Adrenal gland (tissue), 9 donors: ENCODE measurements at regions not wholly inside any gene's neighbourhood (a gene's known extent, or its start where the extent isn't known, plus 50 kb on each side); places are given as distances from the start of the nearest gene placed in this dataset.
A peak's percentile ranks its signal among the peaks of the same experiment; 100 is the strongest.
"Not testable (repeated sequence)": the region's sequence is repeated elsewhere in the genome, so short reads cannot be mapped to it uniquely, and the experiment has no call there.

Experiments
- DNase-seq, 7 donors: peaks; one replicate each; pipeline ENCODE4 v3.0.0-alpha.2; 2019 to 2020
- H3K27ac ChIP-seq, 5 donors: fragments of 200-600 bp; sonication (generic) in 4 of 5; 1 replicate in 3 of 5; 2 replicates in 2 of 5; pipeline versions ENCODE4 v1.5.1 to v1.8.0; 2016 to 2020; ENCODE audit warnings: mild to moderate bottlenecking in 1 of 5
- H3K27me3 ChIP-seq: fragments of 200-600 bp; 2 replicates; pipeline ENCODE4 v1.8.0; 2021
- H3K36me3 ChIP-seq, 2 donors: fragments of 200-600 bp; replicated peaks in 1 of 2; 1 replicate in 1 of 2; 2 replicates in 1 of 2; pipeline versions ENCODE4 v1.5.1 to v1.8.0; 2018 to 2022
- H3K4me1 ChIP-seq, 2 donors: fragments of 200-600 bp; replicated peaks in 1 of 2; 1 replicate in 1 of 2; 2 replicates in 1 of 2; pipeline versions ENCODE4 v1.5.1 to v1.8.0; 2018 to 2021
- H3K4me3 ChIP-seq, 4 donors: fragments of 200-600 bp; sonication (generic) in 3 of 4; one replicate each; pipeline ENCODE4 v1.5.1; 2016 to 2018
- H3K9me3 ChIP-seq, 3 donors: fragments of 200-600 bp; sonication (generic) in 1 of 3; replicated peaks in 1 of 3; 1 replicate in 2 of 3; 2 replicates in 1 of 3; pipeline versions ENCODE4 v1.5.1 to v1.8.0; 2016 to 2021
- POLR2A ChIP-seq, 2 donors: fragments of 450-650 bp; IDR thresholded peaks; one replicate each; pipeline ENCODE4 v1.6.1; 2017; ENCODE audit warnings: antibody characterized with exemption in 2 of 2, mild to moderate bottlenecking in 2 of 2, moderate library complexity in 1 of 2
- WGBS, 4 donors: extraction: QIAGEN DNeasy Blood & Tissue Kit in 2 of 4; methylation state at CpG; one replicate each; pipeline versions ENCODE4 v1.1.5 to v1.1.7; 2013 to 2017; 5-methylcytosine and 5-hydroxymethylcytosine counted together
- intact Hi-C, 2 donors: fragments of 100-400 bp; cut with DNase I; formaldehyde crosslinking; loops; one replicate each; pipeline versions ENCODE4 v1.14.1 to v1.15.0; 2022 to 2023
- TF ChIP-seq, protein P1 (sequence below), 6 experiments: fragments of 450-650 bp in 4 of 6; fragments of 200-600 bp in 2 of 6; sonication (generic) in 1 of 6; IDR thresholded peaks; 1 replicate in 5 of 6; 2 replicates in 1 of 6; pipeline versions ENCODE4 v1.5.1 to v1.8.0; 2016 to 2021; ENCODE audit warnings: antibody characterized with exemption in 6 of 6, mild to moderate bottlenecking in 2 of 6, moderate library complexity in 1 of 6
- donor health status: healthy with polysubstance abuse.
- donor health status: Bipolar disorder and iron deficiency.
- donor health status: DM: yes; HTN: yes; CAD: no.
- donor health status: DM: no; HTN: no; CAD: no.
- donor health status: DM: no; HTN: no; CAD: no.

DNA sequence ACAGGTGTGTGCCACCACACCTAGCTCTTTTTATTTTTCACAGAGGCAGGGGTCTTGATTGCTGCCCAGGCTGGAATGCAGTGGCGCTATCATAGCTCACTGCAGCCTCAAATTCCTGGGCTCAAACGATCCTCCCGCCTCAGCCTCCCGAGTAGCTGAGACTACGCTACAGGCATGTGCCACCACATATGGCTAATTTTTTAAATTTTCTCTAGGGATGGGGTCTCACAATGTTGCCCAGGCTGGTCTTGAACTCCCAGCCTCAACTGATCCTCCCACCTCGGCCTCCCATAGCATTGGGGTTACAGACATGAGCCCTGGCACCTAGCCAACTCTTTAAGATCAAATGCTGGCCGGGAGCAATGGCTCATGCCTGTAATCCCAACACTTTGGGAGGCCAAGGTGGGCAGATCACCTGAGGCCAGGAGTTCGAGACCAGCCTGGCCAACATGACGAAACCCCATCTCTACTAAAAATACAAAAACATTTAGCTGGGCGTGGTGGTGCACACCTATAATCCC is 50.6 kb upstream of the MYL10 start:
- peaks cover 0 to 16% of the 10 kb centered on the region in 2 donors for H3K4me1 ChIP-seq
- not testable (repeated sequence) for DNase-seq, H3K9me3 ChIP-seq, H3K27me3 ChIP-seq, H3K4me3 ChIP-seq, H3K36me3 ChIP-seq, H3K27ac ChIP-seq
- intact Hi-C loops, result loop anchor here (5.0 to 10.0 kb wide), 4 partner anchors 75 to 595 kb away; no protein-coding TSS in a partner anchor
- 89 to 98% (median 93%) methylated on average over 9 to 10 of the region's 10 CpGs for WGBS, 4 donors

DNA sequence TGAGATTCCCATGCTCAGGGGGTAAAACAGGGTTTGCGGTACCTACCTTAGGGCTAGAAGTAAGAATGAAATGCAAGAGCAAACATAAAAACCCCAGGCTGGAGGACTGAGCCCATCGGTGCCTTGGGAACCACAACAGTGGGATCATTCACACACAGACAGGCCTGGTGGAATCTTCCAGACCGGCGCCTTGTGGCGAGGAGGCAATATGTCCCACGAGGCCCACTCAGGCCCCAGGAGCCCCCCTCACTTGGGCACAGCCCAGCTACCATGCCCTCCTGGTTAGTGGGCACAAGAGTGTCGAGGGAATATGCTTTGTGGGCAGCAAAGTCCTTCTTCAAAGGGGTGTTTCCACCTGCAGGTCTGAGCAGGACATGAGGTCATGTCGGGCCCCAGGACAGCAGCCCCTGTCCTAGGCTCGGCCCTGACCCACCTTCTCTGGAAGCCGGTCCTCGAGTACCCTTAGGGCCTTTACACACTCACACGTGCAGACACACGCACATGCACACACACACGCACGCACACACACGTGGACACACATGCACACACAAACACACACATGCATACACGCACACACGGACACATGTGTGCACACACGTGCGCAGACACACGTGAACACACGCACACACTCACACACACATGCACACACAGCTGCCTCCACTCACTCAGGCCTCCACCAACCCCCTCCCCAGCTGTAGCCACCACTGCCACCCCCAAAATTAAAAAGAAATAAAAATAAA is 51.5 kb upstream of the MYL10 start:
- no peaks in the 10 kb centered on the region for H3K36me3 ChIP-seq
- TF ChIP-seq POLR2A (IDR thresholded peaks at IDR 0.05), result no peak
- TF ChIP-seq, protein P1, sequence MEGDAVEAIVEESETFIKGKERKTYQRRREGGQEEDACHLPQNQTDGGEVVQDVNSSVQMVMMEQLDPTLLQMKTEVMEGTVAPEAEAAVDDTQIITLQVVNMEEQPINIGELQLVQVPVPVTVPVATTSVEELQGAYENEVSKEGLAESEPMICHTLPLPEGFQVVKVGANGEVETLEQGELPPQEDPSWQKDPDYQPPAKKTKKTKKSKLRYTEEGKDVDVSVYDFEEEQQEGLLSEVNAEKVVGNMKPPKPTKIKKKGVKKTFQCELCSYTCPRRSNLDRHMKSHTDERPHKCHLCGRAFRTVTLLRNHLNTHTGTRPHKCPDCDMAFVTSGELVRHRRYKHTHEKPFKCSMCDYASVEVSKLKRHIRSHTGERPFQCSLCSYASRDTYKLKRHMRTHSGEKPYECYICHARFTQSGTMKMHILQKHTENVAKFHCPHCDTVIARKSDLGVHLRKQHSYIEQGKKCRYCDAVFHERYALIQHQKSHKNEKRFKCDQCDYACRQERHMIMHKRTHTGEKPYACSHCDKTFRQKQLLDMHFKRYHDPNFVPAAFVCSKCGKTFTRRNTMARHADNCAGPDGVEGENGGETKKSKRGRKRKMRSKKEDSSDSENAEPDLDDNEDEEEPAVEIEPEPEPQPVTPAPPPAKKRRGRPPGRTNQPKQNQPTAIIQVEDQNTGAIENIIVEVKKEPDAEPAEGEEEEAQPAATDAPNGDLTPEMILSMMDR (IDR thresholded peaks at IDR 0.05), result no peak
- H3K9me3 ChIP-seq, result no peaks in the 10 kb centered on the region
- WGBS, 4 donors, result 66 to 72% (median 69%) methylated on average over 18 to 22 of the region's 22 CpGs
- peaks cover 0 to 16% of the 10 kb centered on the region in 2 donors for H3K4me1 ChIP-seq
- H3K27me3 ChIP-seq, result no peaks in the 10 kb centered on the region
- H3K4me3 ChIP-seq, result no peak overlapping the region
- peak overlapping the region in 2 of 5 donors; percentile 63 to 67 for H3K27ac ChIP-seq
- intact Hi-C loops, result loop anchor here (5.0 to 10.0 kb wide), 4 partner anchors 76 to 594 kb away; no protein-coding TSS in a partner anchor
- DNase-seq, result no peak

DNA sequence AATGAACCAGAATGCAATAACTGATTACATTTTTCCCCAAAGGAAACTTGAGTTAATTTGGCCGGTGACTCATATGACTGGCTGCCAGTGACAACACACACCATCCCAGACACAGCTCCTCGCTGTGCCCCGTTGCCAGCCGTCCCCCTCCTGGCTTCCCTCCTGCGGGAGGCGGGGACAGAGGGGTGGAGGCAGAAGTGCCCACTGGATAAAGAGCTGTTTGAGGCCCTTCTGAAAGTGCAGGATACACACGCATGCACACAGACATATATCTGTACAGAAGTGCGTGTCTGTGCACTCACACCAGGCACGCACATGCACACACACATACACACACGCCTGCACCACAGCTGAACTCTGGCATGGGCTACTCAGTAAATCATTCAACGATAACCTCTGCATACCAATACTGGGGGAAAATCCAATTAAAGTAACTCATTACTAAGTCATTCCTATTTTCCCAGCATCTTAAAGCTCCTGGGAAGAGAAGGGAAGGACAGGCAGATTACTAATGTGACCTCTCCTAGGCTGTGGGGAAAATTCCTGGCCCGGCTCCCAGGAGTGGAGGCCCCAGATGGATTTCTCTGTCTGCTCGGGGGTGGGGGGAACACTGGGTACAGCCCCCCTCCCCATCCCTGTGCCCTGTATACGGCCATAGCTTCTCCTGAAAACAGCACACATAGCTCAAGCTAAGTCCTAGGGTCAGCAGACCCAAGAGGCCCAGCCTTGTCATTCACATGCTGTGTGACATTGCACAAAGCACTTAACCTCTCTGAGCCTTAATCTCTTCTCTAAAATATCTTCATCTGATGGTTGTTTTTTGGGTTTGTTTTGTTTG is 52.3 kb upstream of the MYL10 start:
- Histone ChIP-seq H3K36me3 (no peaks in the 10 kb centered on the region), H3K27ac (peak overlapping the region in 3 of 5 donors; percentile 37 to 67 (median 63)), H3K27me3 (no peaks in the 10 kb centered on the region), H3K4me1 (peaks cover 0 to 16% of the 10 kb centered on the region in 2 donors), H3K9me3 (no peaks in the 10 kb centered on the region), H3K4me3 (no peak overlapping the region)
- 15 to 22% (median 18%) methylated on average over 8 to 14 of the region's 14 CpGs for WGBS, 4 donors
- TF ChIP-seq POLR2A (IDR thresholded peaks at IDR 0.05), result no peak
- TF ChIP-seq, protein P1 (IDR thresholded peaks at IDR 0.05), result no peak
- DNase-seq, result peak; percentile 81 to 92 (median 89)
- intact Hi-C loops, result loop anchor here (5.0 to 10.0 kb wide), 4 partner anchors 77 to 593 kb away; no protein-coding TSS in a partner anchor

DNA sequence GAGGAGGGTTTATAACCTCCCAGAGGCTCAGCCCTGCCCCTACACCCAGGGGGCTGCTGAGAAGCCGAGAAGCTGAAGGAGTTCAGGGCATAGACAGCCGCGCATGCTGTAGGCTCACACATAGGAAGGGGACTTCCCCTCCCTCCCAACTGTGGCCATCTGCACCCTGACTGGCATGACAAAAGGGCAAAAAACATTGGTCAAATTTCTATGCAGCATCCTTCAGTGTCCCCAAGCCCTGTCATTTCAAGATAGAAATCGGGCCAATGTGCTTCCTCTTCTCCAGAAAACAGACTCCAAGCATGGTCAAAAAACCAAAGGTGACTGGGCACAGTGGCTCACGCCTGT is 55.9 kb upstream of the MYL10 start:
- Histone ChIP-seq H3K27me3 (no peaks in the 10 kb centered on the region), H3K36me3 (no peaks in the 10 kb centered on the region), H3K9me3 (no peaks in the 10 kb centered on the region), H3K4me1 (peaks cover 11 to 18% of the 10 kb centered on the region in 2 donors), H3K27ac (no peak overlapping the region), H3K4me3 (no peak overlapping the region)
- intact Hi-C loops, result loop anchor here (5.0 to 10.0 kb wide), 6 partner anchors 80 to 590 kb away; no protein-coding TSS in a partner anchor
- TF ChIP-seq, protein P1 (IDR thresholded peaks at IDR 0.05), result no peak
- no peak for TF ChIP-seq POLR2A (IDR thresholded peaks at IDR 0.05)
- DNase-seq, result no peak
- WGBS, 4 donors, result 74 to 85% (median 75%) methylated on average over 4 to 5 of the region's 5 CpGs
